Activated CD8-positive, alpha-beta memory T cell treated with anti-CD3 and anti-CD28 coated beads, Interleukin-2, amount 50 U/mL, for 4 hours (primary cell): ENCODE measurements at regions not wholly inside any gene's neighbourhood (a gene's known extent, or its start where the extent isn't known, plus 50 kb on each side); places are given as distances from the start of the nearest gene placed in this dataset.
"Not testable (repeated sequence)": the region's sequence is repeated elsewhere in the genome, so short reads cannot be mapped to it uniquely, and the experiment has no call there.

Source experiments
- DNase-seq: peaks from one replicate; pipeline ENCODE4 v3.0.0-alpha.2; 2020

DNA sequence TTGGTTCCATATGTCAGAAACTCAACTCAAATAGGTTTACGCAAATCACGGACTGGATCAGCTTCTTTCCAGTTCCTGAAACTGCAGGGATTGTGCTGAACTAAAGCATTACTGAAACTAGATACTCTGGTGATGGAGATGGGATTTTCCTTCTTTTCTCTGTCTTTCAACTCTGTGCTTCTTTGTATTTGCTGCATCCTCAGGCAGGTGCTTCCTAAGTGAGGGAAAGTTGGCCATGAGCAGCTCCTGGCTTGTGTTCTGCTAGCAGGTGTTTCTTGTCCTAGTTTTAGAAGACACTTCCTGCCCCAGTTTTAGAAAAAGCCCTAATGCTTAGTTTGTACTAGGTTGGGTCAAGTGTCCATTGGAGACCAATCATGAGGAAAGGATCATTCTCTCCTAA, 86.7 kb upstream of the USP24 start:
- DNase-seq, result no peak

- DNase-seq, result no peak
Observed at GRCh38 chr1:55300975-55301374, 85.8 kb upstream of the USP24 start.

GRCh38 chr1:55298167-55298894, 83.2 kb upstream of the USP24 start:
- no peak for DNase-seq

- not testable (repeated sequence) for DNase-seq
Observed at GRCh38 chr1:55296247-55296646, 81.1 kb upstream of the USP24 start.

GRCh38 chr1:55289614-55290013, 74.5 kb upstream of the USP24 start:
- DNase-seq, result no peak

DNA sequence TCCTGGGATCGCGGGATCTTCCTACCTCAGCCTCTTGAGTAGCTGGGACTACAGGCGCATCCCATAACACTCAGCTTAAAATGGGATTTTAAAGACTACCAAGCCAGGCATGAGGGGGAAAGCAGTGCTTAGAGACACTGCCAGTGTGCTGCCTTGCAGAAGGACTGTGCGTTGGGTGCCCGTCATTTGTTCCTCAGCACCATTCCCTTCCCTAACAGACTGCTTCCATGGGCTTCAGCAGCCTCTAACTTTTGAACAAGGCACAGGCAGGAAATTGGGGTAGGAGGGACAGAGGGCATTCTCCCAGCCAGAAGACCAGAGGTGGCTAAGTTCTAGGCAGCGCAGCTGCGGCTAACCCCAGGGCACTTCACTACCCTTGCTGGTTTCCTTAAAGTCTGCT, 73.9 kb upstream of the USP24 start:
- no peak for DNase-seq

DNA sequence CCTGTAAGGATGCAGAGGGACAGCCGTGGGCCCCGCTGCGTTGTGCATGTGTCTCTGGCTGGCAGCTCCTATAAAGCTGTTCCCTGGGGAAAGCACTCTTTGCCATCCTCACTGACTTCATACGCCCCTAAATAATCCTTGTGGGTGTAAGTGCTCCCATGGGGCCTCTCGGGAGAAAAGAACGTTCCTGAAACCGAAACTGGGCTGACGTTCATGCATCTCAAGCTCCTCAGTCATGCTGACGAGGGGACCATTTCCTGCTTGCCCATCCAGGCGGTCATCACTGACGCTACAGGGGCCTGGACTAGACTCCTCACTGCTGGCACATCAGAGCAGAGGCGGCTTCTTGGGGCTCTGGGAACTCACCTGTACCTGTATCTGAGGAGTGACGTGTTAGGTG, 73.1 kb upstream of the USP24 start:
- DNase-seq, result no peak

GRCh38 chr1:55287723-55288122, 72.6 kb upstream of the USP24 start:
- DNase-seq, result no peak

GRCh38 chr1:55286856-55287602, 71.9 kb upstream of the USP24 start:
- DNase-seq, result no peak

- no peak for DNase-seq
Observed at GRCh38 chr1:55285834-55286233, 70.7 kb upstream of the USP24 start.

DNA sequence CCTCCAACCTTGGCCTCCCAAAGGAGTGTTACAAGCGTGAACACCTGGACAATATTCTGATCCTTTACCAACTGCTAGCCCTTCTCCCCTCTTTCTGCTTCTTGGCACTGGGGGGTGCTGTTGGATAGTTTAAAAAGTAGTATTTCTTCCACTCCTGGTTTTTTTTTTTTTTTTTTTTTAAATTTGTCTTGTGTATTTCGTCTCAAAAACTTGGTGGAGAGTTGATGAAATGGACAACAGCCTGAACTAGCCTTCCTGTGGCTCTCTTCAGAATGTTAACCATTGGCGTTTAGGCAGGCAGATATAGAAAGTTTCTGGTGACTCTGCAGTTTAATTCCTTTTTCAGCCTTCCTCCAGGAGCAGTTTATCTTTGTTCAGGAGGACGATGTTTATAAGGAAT, 69.7 kb upstream of the USP24 start:
- DNase-seq, result no peak

DNA sequence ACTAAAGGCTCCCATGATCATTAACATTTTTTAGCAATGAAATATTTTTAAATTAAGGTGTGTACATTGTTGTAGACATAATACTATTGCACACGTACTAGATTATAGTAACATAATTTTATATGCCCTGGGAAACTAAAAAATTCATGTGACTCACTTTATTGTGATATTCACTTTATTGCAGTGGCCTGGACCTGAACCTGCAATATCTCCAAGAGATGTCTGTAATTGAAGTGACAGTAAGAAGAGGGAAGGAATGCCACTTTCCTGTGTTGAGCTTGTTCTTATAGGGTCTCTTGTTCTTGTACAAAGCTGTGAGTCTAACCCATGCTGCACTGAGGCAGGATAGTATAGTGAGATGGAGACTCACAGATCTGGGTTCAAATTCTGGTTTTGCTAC, 66.9 kb upstream of the USP24 start:
- DNase-seq, result no peak

- DNase-seq, result no peak
Observed at GRCh38 chr1:55280731-55281130, 65.6 kb upstream of the USP24 start.

DNA sequence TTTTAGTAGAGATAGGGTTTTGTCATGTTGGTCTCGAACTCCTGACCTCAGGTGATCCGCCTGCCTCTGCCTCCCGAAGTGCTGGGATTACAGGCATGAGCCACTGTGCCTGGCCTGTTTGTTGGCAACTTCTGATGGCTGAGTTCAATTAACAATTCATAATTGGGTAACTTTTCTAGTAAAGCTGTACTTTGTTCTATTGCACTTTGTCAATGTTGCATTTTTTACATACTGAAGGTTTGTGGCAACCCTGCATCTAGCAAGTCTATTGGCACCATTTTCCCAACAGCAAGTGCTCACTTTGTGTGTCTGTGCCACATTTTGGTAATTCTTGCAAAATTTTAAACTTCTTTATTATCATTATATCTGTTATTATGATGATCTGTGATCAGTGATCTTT, 64.5 kb upstream of the USP24 start:
- no peak for DNase-seq

DNA sequence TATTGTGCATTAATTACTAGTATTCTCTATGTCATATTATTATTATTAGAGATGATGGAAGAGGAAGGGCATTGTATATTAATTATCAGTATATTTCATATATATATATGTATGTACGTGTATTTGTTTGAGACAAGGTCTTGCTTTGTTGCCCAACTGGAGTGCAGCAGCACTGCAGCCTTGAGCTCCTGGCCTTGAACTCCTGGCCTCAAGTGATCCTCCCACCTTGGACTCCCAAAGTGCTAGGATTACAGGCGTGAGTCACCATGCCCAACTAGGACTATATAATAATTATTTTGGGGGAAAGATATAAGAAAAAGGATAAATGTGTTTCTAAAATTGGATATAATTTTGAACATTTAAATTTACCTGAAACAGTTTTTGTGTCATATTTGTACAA, 63.2 kb upstream of the USP24 start:
- no peak for DNase-seq

DNA sequence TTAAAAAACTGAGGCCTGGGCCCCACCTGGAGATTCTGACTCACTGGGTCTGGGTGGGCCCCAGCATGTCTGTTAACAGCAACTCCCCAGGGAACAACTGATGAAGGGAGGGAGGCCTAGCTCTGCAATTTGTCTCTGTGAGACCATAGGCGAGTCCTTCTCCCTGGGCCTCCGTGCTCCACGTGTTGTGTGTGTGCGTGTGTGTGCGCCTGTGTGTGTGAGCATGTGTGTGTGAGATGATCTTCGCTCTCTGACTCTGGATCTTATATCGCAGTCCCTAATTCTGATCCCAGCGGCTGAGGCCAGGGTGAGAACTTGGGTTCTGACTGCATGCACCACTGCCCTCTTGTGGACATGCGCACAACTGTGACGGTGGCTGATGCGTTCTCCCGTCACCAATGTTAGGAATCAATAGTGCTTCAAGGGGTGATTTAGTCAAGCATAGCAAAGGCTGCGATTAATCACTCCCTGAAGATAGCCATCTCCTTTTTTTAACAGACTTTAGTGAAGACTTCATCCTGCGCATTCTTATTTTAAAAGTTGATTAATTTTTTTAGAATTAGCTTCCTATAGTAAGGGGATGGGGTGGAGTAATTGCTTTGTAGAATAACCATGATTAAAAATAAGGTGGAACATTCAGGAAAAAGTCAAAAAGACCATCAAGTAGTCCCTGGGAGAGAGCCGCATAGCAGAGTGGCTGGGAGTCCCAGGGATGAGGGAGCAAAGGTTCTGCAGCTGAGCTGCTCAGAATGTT, 62.4 kb upstream of the USP24 start:
- DNase-seq, result peak; percentile 84

GRCh38 chr1:55276671-55277376, 61.7 kb upstream of the USP24 start:
- DNase-seq, result no peak

GRCh38 chr1:55275941-55276341, 60.8 kb upstream of the USP24 start:
- no peak for DNase-seq

DNA sequence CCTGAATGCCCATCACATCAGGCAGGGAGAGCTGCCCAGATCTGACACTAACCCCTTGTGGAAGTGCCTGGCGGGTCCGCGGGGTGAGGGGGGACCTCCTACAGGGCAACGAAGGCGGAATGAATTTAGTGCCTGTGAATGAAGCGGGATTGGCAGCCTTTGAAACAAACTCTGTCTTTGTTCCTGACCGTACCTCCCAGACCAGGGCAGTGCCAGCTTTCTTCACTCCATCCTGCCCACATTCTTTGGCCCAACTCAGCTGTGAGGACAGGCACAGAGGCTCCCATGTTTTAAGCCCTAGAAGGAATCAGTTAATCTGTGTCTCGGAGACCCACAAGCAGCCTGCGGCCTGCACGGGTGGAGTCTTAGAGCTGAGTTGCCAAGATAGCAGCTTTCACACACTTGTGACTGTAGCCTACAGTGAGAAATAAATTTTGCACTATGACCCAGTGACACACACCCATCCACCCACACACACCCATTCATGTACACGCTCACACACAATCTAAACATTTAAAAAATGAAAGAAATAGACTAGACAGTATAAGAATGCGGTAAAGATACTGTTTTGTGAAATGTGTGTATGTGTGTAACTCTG, 60.1 kb upstream of the USP24 start:
- no peak for DNase-seq

- DNase-seq, result no peak
Observed at GRCh38 chr1:55272994-55273393, 57.8 kb upstream of the USP24 start.
